Stomach smooth muscle (tissue), 2 donors: ENCODE measurements at regions not wholly inside any gene's neighbourhood (a gene's known extent, or its start where the extent isn't known, plus 50 kb on each side); places are given as distances from the start of the nearest gene placed in this dataset.
"Not testable (repeated sequence)": the region's sequence is repeated elsewhere in the genome, so short reads cannot be mapped to it uniquely, and the experiment has no call there.

Experiments used
- H3K27ac ChIP-seq: one replicate; pipeline ENCODE4 v1.7.0; 2013; ENCODE audit warnings: mild to moderate bottlenecking, low read length, inconsistent platforms
- H3K27me3 ChIP-seq, 2 donors: one replicate each; pipeline ENCODE4 v1.7.0; 2013; ENCODE audit warnings: low read length in 2 of 2; ENCODE audit not compliant: insufficient read depth in 2 of 2, control insufficient read depth in 1 of 2
- H3K36me3 ChIP-seq, 2 donors: one replicate each; pipeline ENCODE4 v1.7.0; 2013; ENCODE audit warnings: low read length in 2 of 2; ENCODE audit not compliant: control insufficient read depth in 2 of 2, insufficient read depth in 2 of 2
- H3K4me1 ChIP-seq: one replicate; pipeline ENCODE4 v1.7.0; 2013; ENCODE audit warnings: low read length; ENCODE audit not compliant: control insufficient read depth, insufficient read depth
- H3K4me3 ChIP-seq, 2 donors: one replicate each; pipeline ENCODE4 v1.7.0; 2013; ENCODE audit warnings: low read length in 2 of 2
- H3K9ac ChIP-seq, 2 donors: one replicate each; pipeline ENCODE4 v1.7.0; 2013; ENCODE audit warnings: low read length in 2 of 2, mild to moderate bottlenecking in 1 of 2
- H3K9me3 ChIP-seq, 2 donors: one replicate each; pipeline ENCODE4 v1.7.0; 2013; ENCODE audit warnings: low read length in 2 of 2; ENCODE audit not compliant: control insufficient read depth in 2 of 2
- donor health status: healthy.
- donor health status: Pancreatic carcinoma.

DNA sequence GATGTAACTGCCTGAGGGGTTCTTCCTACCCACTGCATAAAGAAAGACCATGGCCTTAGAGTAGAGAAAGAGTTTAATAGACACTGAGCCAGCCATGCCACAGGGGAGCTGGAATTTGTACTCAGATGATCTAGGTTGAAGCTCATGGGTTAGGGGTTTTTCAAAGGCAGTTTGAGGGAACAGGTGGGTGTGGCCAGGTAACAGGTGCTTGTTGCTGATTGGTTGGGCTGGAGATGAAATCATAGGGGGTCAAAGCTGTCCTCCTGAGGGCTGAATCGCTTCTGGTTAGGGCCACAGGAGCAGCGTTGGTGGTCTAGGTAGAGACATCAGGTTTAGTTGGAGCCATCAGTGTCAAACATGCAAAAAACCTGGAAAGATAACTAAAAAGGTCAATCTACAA, 59.2 kb upstream of the CSNK1A1L start:
- Histone ChIP-seq H3K36me3 (no peaks in the 10 kb centered on the region), H3K27me3 (no peaks in the 10 kb centered on the region), H3K9me3 (no peaks in the 10 kb centered on the region), H3K27ac (no peak overlapping the region), H3K4me3 (no peak overlapping the region), H3K9ac (no peak overlapping the region), H3K4me1 (no peaks in the 10 kb centered on the region)

DNA sequence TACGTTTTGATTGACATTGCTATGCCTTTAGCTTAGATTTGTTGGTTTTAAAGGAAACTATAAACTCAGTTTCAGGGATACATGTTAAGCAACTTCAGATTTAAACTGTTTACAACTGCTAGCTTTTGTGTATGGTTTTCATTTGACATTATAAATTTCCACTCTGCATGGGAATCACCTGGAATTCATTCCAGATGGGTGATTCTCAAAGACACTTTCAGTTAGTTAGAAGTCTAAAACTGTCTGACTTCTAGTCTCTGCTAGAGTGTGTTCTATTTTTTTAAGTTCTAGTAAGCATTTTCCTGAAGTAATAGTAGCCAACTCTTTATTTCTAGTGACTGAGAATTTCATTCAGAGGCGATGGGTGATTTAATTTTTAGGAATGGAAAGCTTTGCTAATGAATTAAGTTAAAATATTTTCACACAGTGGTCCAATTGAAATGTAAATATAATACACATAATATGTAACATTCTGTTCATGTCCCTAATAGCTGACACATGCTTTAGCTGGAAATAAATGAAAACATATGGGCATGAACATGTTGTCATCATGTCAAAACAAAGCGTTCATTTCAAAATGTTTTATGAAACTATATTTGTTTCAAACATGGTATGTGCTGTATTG, 58.3 kb upstream of the CSNK1A1L start:
- no peaks in the 10 kb centered on the region for H3K9me3 ChIP-seq
- no peaks in the 10 kb centered on the region for H3K27me3 ChIP-seq
- no peaks in the 10 kb centered on the region for H3K4me1 ChIP-seq
- H3K27ac ChIP-seq: no peak overlapping the region
- H3K36me3 ChIP-seq: no peaks in the 10 kb centered on the region
- no peak overlapping the region for H3K9ac ChIP-seq
- no peak overlapping the region for H3K4me3 ChIP-seq

DNA sequence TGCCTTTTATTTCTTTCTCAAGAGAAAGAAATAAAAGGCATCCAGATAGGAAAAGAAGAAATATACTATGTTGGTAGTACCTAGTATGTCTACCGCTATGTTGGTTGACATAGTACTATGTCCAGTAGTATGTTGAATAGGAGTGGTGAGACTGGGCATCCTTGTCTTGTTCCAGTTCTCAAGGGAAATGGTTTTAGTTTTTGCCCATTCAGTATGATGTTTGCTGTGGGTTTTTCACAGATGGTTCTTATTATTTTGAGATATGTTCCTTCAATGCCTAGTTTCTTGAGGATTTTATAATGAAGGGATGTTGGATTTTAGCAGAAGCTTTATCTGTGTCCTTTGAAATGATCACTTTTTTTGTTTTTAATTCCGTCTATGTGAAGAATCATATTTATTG, 53.0 kb upstream of the CSNK1A1L start:
- Histone ChIP-seq H3K4me3 (no peak overlapping the region), H3K9me3 (no peaks in the 10 kb centered on the region), H3K27me3 (no peaks in the 10 kb centered on the region), H3K27ac (no peak overlapping the region), H3K36me3 (no peaks in the 10 kb centered on the region), H3K9ac (no peak overlapping the region), H3K4me1 (no peaks in the 10 kb centered on the region)

DNA sequence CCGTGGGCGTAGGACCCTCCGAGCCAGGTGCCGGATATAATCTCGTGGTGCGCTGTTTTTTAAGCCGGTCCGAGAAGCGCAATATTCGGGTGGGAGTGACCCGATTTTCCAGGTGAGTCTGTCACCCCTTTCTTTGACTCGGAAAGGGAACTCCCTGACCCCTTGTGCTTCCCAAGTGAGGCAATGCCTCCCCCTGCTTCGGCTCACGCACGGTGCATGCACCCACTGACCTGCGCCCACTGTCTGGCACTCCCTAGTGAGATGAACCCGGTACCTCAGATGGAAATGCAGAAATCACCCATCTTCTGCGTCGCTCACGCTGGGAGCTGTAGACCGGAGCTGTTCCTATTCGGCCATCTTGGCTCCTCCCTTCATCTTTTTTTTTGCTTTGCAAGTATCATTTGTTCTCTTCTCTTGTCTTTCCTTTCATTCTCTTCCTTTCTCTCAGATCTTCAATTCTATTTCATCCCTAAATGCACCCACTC, 50.2 kb upstream of the CSNK1A1L start:
- H3K4me3 ChIP-seq, H3K27me3 ChIP-seq, H3K9me3 ChIP-seq, H3K36me3 ChIP-seq, H3K4me1 ChIP-seq, H3K27ac ChIP-seq, H3K9ac ChIP-seq: not testable (repeated sequence)
